ENCODE measurements at regions not wholly inside any gene's neighbourhood (a gene's known extent, or its start where the extent isn't known, plus 50 kb on each side); places are given as distances from the start of the nearest gene placed in this dataset.

GRCh38 chr2:150787353-150788093, 300.1 kb upstream of the RND3 start:
- no peak for ATAC-seq
- no peak overlapping the region for H3K27ac Mint-ChIP-seq
- H3K27me3 Mint-ChIP-seq, result no peaks in the 10 kb centered on the region
- H3K36me3 Mint-ChIP-seq (ENCODE audit: low read depth), result no peaks in the 10 kb centered on the region
- no peak for DNase-seq
- H3K9me3 Mint-ChIP-seq, result peaks cover 10% of the 10 kb centered on the region
- H3K4me1 Mint-ChIP-seq, result no peaks in the 10 kb centered on the region
- H3K4me3 Mint-ChIP-seq, result no peak overlapping the region

- no peak for ATAC-seq
- no peaks in the 10 kb centered on the region for H3K36me3 Mint-ChIP-seq (ENCODE audit: low read depth)
- H3K9me3 Mint-ChIP-seq, result no peaks in the 10 kb centered on the region
- no peaks in the 10 kb centered on the region for H3K27me3 Mint-ChIP-seq
- no peak for DNase-seq
- H3K4me3 Mint-ChIP-seq, result no peak overlapping the region
- H3K4me1 Mint-ChIP-seq, result no peaks in the 10 kb centered on the region
- H3K27ac Mint-ChIP-seq, result no peak overlapping the region
Observed at GRCh38 chr2:150784389-150784788, 296.9 kb upstream of the RND3 start.

DNA sequence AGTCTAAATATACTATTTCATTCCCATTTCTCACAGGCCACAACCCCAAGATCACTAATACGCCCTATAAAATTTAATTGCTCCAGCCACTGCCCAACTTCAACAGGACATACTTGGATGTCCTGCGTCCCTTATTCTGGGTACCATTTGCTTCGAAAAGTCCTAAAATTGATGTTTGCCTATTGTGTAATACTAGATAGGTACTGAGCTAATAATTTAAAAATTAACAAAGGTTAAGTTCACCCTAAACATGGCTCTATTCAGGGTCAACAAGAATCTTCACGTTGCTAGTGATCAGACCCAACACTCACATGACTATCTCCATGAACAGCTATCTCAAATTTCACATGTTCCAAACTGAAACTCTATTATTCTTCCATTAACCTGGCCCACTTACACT, 296.4 kb upstream of the RND3 start:
- Mint-ChIP-seq H3K9me3 (no peaks in the 10 kb centered on the region), H3K4me3 (no peak overlapping the region), H3K4me1 (no peaks in the 10 kb centered on the region), H3K36me3 (ENCODE audit: low read depth) (no peaks in the 10 kb centered on the region), H3K27ac (no peak overlapping the region), H3K27me3 (no peaks in the 10 kb centered on the region)
- ATAC-seq (no peak), DNase-seq (no peak)

- no peak overlapping the region for H3K27ac Mint-ChIP-seq
- no peak overlapping the region for H3K4me3 Mint-ChIP-seq
- DNase-seq, result no peak
- H3K4me1 Mint-ChIP-seq, result no peaks in the 10 kb centered on the region
- ATAC-seq, result no peak
- H3K27me3 Mint-ChIP-seq, result no peaks in the 10 kb centered on the region
- H3K9me3 Mint-ChIP-seq, result no peaks in the 10 kb centered on the region
- no peaks in the 10 kb centered on the region for H3K36me3 Mint-ChIP-seq (ENCODE audit: low read depth)
Observed at GRCh38 chr2:150783015-150783414, 295.5 kb upstream of the RND3 start.

DNA sequence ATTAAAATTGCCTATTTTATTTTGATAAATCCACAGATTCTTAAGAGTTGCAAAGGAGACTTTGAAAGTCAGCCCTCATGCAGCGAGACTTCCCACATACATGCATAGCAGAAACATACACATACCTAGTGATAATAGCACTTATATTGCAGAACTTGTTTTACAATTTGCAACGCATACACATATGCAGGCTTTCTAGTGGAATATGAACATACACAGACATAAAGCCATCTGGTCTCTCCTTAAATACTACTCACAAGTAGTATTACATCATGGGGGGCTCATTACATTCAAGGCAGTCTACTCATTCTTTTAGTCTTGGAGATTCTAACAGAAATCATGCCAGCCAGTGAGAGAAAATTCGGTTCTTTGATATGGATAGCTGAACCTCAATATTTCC, 295.1 kb upstream of the RND3 start:
- Mint-ChIP-seq H3K27me3 (no peaks in the 10 kb centered on the region), H3K4me3 (no peak overlapping the region), H3K36me3 (ENCODE audit: low read depth) (no peaks in the 10 kb centered on the region), H3K27ac (no peak overlapping the region), H3K4me1 (no peaks in the 10 kb centered on the region), H3K9me3 (no peaks in the 10 kb centered on the region)
- no peak for ATAC-seq
- no peak for DNase-seq

DNA sequence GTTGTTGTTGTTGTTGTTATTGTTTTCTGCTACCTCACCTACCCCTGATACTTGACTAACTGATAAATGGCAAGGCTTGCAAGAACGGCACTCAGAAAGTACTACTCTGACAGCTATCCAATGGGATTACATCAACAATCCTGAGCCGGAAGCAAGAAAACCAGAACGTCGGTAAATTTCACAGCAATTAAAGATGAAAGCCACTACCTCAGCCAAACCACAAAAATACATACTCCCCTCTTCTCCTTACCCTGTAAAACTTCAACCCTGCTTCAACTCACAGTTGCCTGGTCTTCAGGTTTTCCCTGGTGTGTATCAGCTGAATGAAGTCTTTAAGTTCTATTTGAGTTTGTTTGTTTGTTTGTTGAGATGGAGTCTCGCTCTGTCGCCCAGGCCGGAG, 293.7 kb upstream of the RND3 start:
- H3K4me1 Mint-ChIP-seq, result no peaks in the 10 kb centered on the region
- H3K36me3 Mint-ChIP-seq (ENCODE audit: low read depth), result no peaks in the 10 kb centered on the region
- H3K27ac Mint-ChIP-seq, result no peak overlapping the region
- DNase-seq, result no peak
- H3K4me3 Mint-ChIP-seq, result no peak overlapping the region
- no peak for ATAC-seq
- no peaks in the 10 kb centered on the region for H3K27me3 Mint-ChIP-seq
- no peaks in the 10 kb centered on the region for H3K9me3 Mint-ChIP-seq

DNA sequence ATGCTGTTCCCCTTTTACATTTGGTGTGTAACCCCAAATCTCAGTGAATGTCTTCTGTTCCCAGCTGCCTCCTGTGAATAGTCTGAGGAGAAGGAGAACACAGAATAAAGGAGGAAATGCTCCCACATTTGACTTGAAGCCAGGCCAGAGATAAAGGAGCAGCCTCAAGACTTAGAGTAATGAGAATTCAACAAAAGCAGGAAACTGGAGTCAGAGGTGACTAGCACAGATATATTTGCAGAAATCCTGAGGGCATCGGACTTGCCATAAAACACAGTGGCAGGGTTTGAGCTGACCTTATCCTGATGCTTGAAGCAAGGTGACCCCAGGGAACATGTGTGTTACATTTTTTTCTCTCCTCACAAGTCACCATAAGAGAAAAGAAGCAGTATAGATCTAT, 291.4 kb upstream of the RND3 start:
- no peaks in the 10 kb centered on the region for H3K27me3 Mint-ChIP-seq
- H3K27ac Mint-ChIP-seq, result no peak overlapping the region
- no peak for ATAC-seq
- DNase-seq, result no peak
- H3K9me3 Mint-ChIP-seq, result no peaks in the 10 kb centered on the region
- H3K36me3 Mint-ChIP-seq (ENCODE audit: low read depth), result no peaks in the 10 kb centered on the region
- H3K4me3 Mint-ChIP-seq, result no peak overlapping the region
- H3K4me1 Mint-ChIP-seq, result no peaks in the 10 kb centered on the region

DNA sequence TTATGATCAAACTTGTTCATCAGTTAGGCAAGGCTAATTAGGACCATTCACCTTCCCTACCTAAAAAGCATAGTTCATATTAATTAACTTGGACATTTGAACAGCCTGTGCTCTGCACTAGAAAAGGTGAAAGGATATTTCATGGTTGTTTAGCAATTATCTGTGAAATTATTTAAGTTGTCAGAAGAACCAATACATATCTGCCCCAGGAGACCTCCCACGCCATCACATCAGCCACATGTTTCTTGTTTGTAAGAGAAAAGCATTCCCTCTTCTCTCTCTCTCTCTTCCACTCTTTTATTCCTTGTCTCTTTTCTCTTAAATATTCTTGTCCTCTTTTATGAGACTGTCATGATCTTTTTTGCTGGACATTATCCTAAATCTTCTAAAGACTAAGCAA, 282.0 kb upstream of the RND3 start:
- Mint-ChIP-seq H3K36me3 (ENCODE audit: low read depth) (no peaks in the 10 kb centered on the region), H3K4me1 (no peaks in the 10 kb centered on the region), H3K27me3 (no peaks in the 10 kb centered on the region), H3K4me3 (no peak overlapping the region), H3K27ac (no peak overlapping the region), H3K9me3 (no peaks in the 10 kb centered on the region)
- DNase-seq (no peak), ATAC-seq (no peak)

DNA sequence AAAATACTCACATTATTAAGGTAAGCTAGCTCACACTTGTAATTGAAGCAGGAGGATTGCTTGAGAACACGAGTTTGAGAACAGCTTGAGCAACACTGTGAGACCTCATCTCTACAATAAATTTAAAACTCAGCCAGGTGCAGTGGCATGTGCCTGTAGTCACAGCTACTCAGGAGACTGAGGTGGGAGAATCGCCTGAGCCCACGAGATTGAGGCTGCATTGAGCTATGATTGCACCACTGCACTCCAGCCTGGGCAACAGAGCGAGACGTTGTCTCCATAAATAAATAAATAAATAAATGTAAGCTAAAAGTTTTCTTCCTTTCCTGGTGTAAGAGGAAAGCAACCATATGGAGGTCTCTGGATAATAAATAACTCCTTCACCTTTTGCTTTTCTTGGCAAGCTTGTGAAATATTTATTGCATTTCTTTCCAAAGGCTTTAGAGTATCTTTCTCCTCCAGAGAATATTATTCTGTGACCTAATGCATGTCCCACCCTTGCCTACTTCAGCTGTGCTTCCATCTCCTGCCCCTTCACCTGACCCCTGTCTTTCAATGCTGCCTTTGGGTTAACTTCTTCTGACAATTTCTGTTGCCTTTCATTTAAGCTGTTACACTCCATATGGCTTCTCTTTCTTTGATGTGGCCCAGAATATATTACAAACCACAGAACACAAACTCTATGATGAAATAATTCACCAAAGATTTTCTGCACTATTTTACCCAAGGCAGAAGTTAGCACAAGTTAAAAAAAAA, 280.7 kb upstream of the RND3 start:
- ATAC-seq (no peak), DNase-seq (no peak)
- Mint-ChIP-seq H3K9me3 (no peaks in the 10 kb centered on the region), H3K4me3 (no peak overlapping the region), H3K36me3 (ENCODE audit: low read depth) (no peaks in the 10 kb centered on the region), H3K4me1 (no peaks in the 10 kb centered on the region), H3K27ac (no peak overlapping the region), H3K27me3 (no peaks in the 10 kb centered on the region)

- H3K27ac Mint-ChIP-seq, result no peak overlapping the region
- H3K4me1 Mint-ChIP-seq, result no peaks in the 10 kb centered on the region
- H3K4me3 Mint-ChIP-seq, result no peak overlapping the region
- H3K27me3 Mint-ChIP-seq, result no peaks in the 10 kb centered on the region
- no peaks in the 10 kb centered on the region for H3K9me3 Mint-ChIP-seq
- H3K36me3 Mint-ChIP-seq (ENCODE audit: low read depth), result no peaks in the 10 kb centered on the region
- no peak for DNase-seq
- ATAC-seq, result no peak
Observed at GRCh38 chr2:150762571-150762970, 275.1 kb upstream of the RND3 start.

DNA sequence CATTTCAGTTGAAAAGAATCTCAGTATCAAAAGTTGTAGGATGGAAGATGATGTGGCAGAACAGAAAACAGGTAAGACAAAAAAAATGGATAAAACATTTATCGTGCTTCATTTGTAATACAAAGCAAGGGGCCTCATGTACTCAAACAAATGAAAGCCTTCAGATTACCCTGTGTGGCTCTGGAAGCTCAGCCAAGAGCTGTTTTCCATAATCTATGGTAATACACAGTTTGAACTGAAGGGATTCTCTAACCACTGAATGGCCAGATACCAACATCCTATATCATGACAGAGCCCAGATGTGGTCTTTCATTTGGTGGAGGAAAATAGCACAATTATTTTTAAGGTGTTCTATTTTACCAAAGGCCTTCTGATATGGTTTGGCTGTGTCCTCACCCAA, 272.1 kb upstream of the RND3 start:
- ATAC-seq (no peak), DNase-seq (no peak)
- Mint-ChIP-seq H3K27ac (no peak overlapping the region), H3K4me1 (no peaks in the 10 kb centered on the region), H3K36me3 (ENCODE audit: low read depth) (no peaks in the 10 kb centered on the region), H3K4me3 (no peak overlapping the region), H3K27me3 (no peaks in the 10 kb centered on the region), H3K9me3 (no peaks in the 10 kb centered on the region)

- Mint-ChIP-seq H3K9me3 (no peaks in the 10 kb centered on the region), H3K36me3 (ENCODE audit: low read depth) (no peaks in the 10 kb centered on the region), H3K4me3 (no peak overlapping the region), H3K27me3 (no peaks in the 10 kb centered on the region), H3K27ac (no peak overlapping the region), H3K4me1 (no peaks in the 10 kb centered on the region)
- DNase-seq (no peak), ATAC-seq (no peak)
Observed at GRCh38 chr2:150759106-150759505, 271.6 kb upstream of the RND3 start.

- no peak overlapping the region for H3K4me3 Mint-ChIP-seq
- no peaks in the 10 kb centered on the region for H3K27me3 Mint-ChIP-seq
- DNase-seq, result no peak
- H3K4me1 Mint-ChIP-seq, result no peaks in the 10 kb centered on the region
- H3K27ac Mint-ChIP-seq, result no peak overlapping the region
- no peaks in the 10 kb centered on the region for H3K36me3 Mint-ChIP-seq (ENCODE audit: low read depth)
- no peak for ATAC-seq
- no peaks in the 10 kb centered on the region for H3K9me3 Mint-ChIP-seq
Observed at GRCh38 chr2:150752229-150752628, 264.8 kb upstream of the RND3 start.

GRCh38 chr2:150750720-150751119, 263.3 kb upstream of the RND3 start:
- Mint-ChIP-seq H3K4me3 (no peak overlapping the region), H3K4me1 (no peaks in the 10 kb centered on the region), H3K27me3 (no peaks in the 10 kb centered on the region), H3K36me3 (ENCODE audit: low read depth) (no peaks in the 10 kb centered on the region), H3K9me3 (no peaks in the 10 kb centered on the region), H3K27ac (no peak overlapping the region)
- ATAC-seq, result no peak
- DNase-seq, result no peak

DNA sequence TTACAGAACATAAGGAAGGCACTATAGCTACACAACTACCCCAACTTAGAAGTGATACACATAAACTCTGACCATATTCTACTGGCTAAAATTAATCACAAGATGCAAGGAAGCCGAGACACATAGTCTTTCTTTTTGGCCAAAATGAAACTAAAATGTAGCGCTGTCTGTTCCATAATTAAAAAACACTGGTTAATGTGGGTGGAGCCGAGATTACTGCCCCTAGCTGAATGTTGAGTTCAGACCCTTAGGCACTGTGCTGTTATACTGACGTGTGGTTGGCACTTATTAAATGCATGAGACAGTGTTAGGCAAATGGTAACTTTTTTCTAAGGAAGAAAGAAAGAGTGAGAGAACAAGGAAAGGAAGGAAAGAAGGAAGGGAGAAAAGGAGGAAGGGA, 254.6 kb upstream of the RND3 start:
- H3K4me1 Mint-ChIP-seq, result no peaks in the 10 kb centered on the region
- H3K36me3 Mint-ChIP-seq (ENCODE audit: low read depth), result no peaks in the 10 kb centered on the region
- H3K27me3 Mint-ChIP-seq, result no peaks in the 10 kb centered on the region
- no peak for DNase-seq
- H3K27ac Mint-ChIP-seq, result no peak overlapping the region
- ATAC-seq, result no peak
- H3K9me3 Mint-ChIP-seq, result peaks cover 3% of the 10 kb centered on the region
- H3K4me3 Mint-ChIP-seq, result no peak overlapping the region

Measured in activated naive CD8-positive, alpha-beta T cell treated with anti-CD3 and anti-CD28 coated beads, Interleukin-2, amount 50 U/mL, for 24 hours (primary cell).